ENCODE measurements at regions not wholly inside any gene's neighbourhood (a gene's known extent, or its start where the extent isn't known, plus 50 kb on each side); places are given as distances from the start of the nearest gene placed in this dataset.
A peak's percentile ranks its signal among the peaks of the same experiment; 100 is the strongest.

GRCh38 chr6:76382201-76382600 lies 309.7 kb upstream of the IMPG1 start:
- no peak overlapping the region for H3K4me3 ChIP-seq (ENCODE audit: low read length)
- DNase-seq (ENCODE audit: low read depth), result no peak
- TF ChIP-seq, protein P1, sequence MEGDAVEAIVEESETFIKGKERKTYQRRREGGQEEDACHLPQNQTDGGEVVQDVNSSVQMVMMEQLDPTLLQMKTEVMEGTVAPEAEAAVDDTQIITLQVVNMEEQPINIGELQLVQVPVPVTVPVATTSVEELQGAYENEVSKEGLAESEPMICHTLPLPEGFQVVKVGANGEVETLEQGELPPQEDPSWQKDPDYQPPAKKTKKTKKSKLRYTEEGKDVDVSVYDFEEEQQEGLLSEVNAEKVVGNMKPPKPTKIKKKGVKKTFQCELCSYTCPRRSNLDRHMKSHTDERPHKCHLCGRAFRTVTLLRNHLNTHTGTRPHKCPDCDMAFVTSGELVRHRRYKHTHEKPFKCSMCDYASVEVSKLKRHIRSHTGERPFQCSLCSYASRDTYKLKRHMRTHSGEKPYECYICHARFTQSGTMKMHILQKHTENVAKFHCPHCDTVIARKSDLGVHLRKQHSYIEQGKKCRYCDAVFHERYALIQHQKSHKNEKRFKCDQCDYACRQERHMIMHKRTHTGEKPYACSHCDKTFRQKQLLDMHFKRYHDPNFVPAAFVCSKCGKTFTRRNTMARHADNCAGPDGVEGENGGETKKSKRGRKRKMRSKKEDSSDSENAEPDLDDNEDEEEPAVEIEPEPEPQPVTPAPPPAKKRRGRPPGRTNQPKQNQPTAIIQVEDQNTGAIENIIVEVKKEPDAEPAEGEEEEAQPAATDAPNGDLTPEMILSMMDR (IDR thresholded peaks at IDR 0.05; ENCODE audit: insufficient read depth, low read depth, low read length, missing control alignments), result no peak

GRCh38 chr6:76381612-76382011 lies 309.1 kb upstream of the IMPG1 start:
- DNase-seq (ENCODE audit: low read depth), result no peak
- TF ChIP-seq, protein P1 (IDR thresholded peaks at IDR 0.05; ENCODE audit: insufficient read depth, low read depth, low read length, missing control alignments), result no peak
- no peak overlapping the region for H3K4me3 ChIP-seq (ENCODE audit: low read length)

GRCh38 chr6:76351275-76351674 lies 278.8 kb upstream of the IMPG1 start:
- no peak overlapping the region for H3K4me3 ChIP-seq (ENCODE audit: low read length)
- TF ChIP-seq, protein P1 (IDR thresholded peaks at IDR 0.05; ENCODE audit: insufficient read depth, low read depth, low read length, missing control alignments), result peak; percentile 51
- peak; percentile 48 for DNase-seq (ENCODE audit: low read depth)

DNA sequence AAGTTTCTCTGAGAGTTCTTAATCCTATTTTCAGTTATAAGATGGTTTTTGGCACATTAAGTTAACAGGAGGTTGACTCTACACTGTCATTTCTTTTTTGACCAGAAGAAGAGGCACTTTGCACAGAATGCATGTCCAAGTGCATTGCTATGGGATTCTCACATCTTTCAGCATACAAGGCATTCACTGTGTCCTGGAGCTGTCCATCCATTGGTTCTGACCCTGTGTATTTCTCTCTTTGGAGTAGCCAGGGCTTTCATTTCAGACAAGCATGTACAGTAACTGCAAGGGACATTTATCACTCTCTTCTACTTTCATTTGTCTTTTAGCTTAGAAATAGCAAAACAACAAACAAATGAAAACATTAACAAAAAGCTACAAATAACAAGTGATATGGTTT lies 275.1 kb upstream of the IMPG1 start:
- no peak for DNase-seq (ENCODE audit: low read depth)
- TF ChIP-seq, protein P1 (IDR thresholded peaks at IDR 0.05; ENCODE audit: insufficient read depth, low read depth, low read length, missing control alignments), result no peak
- H3K4me3 ChIP-seq (ENCODE audit: low read length), result no peak overlapping the region

DNA sequence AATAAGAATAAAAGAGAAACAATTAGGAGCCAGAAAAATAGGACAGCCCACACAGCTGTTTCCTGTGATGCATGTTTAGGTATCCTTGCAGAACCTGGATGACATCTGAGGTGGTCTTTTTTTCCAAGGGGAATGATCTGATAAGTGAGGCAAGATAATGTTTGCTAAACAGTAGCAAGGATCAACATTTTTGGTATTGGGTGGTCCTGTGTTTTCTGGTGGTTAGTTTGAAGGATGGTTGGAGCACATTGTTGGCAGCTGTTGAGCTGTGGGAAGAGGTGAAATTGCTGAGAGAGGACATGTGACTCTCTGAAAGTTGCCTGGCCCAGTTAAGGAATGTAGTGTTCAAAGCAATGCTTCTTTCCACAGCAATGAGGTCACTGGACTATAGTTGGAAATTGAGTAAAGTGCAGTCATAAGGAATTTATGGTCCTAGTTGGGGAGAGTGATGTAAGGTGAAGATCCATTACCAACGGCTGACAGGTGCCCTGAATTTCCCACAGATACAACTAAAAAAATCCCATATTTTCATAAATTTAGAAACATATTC lies 270.2 kb upstream of the IMPG1 start:
- no peak overlapping the region for H3K4me3 ChIP-seq (ENCODE audit: low read length)
- TF ChIP-seq, protein P1 (IDR thresholded peaks at IDR 0.05; ENCODE audit: insufficient read depth, low read depth, low read length, missing control alignments), result no peak
- DNase-seq (ENCODE audit: low read depth), result no peak

DNA sequence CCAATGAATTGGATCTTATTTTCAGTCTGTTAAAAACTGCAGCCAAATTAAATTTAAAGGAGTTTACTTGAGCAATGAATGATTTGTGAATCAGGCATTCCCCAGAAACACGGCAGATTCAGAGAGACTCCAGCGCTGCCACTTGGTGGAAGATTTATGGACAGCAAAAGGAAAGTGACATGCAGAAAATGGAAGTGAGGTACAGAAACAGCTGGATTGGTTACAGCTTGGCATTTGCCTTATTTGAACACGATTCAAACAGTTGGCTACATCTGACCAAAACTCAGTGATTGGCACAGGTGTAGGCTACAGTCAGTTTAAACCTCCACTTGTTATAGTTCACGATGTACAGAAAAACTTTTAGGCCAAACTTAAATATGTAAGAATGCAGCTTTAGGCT lies 257.6 kb upstream of the IMPG1 start:
- TF ChIP-seq, protein P1 (IDR thresholded peaks at IDR 0.05; ENCODE audit: insufficient read depth, low read depth, low read length, missing control alignments), result no peak
- DNase-seq (ENCODE audit: low read depth), result no peak
- H3K4me3 ChIP-seq (ENCODE audit: low read length), result no peak overlapping the region

GRCh38 chr6:76326871-76327270 lies 254.4 kb upstream of the IMPG1 start:
- H3K4me3 ChIP-seq (ENCODE audit: low read length), result no peak overlapping the region
- DNase-seq (ENCODE audit: low read depth), result no peak
- TF ChIP-seq, protein P1 (IDR thresholded peaks at IDR 0.05; ENCODE audit: insufficient read depth, low read depth, low read length, missing control alignments), result no peak

All from epithelial cell of esophagus (primary cell).